ACHN (cell line): ENCODE measurements at regions not wholly inside any gene's neighbourhood (a gene's known extent, or its start where the extent isn't known, plus 50 kb on each side); places are given as distances from the start of the nearest gene placed in this dataset.
"Not testable (repeated sequence)": the region's sequence is repeated elsewhere in the genome, so short reads cannot be mapped to it uniquely, and the experiment has no call there.

Experiments used
- DNase-seq: peaks from one replicate; pipeline ENCODE4 v3.0.0-alpha.2; 2015
- in situ Hi-C: cut with HindIII; loops from 2 replicates; pipeline ENCODE4 v1.10.0; 2017; ENCODE audit warnings: low sequenced_read_pairs, low pct_ligation_motif_present, low pct_unique_long_range_greater_than_20kb

DNA sequence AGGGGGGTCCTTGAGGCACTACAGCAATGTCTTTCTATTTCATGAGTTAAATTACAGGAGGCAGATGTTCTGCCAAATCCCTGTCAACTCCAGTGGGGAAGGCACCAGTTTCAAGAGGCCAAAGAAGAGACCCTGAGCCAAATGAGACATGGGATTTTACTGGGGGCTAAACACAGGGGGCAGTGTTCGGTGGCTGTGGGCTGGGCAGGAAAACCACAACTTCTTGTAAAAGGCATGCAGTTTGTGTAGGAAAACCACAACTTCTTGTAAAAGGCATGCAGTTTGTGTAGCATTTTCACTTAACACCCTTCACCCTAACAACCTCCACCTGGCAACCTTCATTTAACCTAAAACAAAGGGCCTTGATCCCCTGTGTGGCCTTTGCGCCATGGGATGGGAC, 61.0 kb downstream of the POLR2M start:
- in situ Hi-C loops = no loop called here
- no peak for DNase-seq

DNA sequence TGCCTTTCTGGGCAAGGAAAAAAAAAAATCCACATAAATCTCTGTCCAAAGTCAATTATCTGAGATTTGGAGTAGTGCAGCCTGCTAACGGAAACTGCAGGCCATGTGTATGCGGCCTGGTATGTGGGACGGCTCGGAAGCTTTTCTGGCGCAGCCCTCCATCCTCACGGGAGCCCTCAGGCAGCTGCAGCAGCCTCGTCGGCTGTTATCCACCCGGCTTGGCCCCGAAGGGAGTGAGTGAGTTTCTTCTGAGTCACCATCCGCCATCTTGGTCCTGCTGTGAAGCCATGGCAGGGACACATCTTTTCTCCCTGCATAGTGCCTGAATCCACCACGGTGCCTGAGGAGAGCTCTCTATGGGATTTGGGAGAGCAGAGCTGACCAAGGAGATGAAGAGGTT, 62.8 kb downstream of the POLR2M start:
- in situ Hi-C loops = no loop called here

DNA sequence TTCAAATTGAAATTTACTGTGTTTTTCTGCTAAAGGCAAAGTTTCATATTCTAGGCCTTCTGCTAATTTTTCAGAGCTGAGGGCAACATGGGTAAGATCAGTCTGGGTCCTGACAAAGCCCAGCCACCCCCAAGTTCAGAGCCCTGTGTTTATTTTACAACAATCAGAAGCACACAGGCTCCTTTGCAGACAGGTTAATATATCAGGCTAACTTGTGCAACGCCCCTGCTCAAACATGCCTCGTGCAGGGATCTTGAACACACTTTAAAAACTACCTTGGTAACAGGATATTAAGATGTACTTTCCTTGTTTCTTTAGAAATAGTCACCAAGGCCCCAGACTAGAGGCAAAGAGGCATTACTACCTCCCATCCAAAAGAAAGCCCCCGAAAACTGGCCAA, 64.0 kb downstream of the POLR2M start:
- in situ Hi-C loops = no loop called here
- no peak for DNase-seq

More for the DNA sequence above, 62.8 kb downstream of the POLR2M start:
- no peak for DNase-seq

DNA sequence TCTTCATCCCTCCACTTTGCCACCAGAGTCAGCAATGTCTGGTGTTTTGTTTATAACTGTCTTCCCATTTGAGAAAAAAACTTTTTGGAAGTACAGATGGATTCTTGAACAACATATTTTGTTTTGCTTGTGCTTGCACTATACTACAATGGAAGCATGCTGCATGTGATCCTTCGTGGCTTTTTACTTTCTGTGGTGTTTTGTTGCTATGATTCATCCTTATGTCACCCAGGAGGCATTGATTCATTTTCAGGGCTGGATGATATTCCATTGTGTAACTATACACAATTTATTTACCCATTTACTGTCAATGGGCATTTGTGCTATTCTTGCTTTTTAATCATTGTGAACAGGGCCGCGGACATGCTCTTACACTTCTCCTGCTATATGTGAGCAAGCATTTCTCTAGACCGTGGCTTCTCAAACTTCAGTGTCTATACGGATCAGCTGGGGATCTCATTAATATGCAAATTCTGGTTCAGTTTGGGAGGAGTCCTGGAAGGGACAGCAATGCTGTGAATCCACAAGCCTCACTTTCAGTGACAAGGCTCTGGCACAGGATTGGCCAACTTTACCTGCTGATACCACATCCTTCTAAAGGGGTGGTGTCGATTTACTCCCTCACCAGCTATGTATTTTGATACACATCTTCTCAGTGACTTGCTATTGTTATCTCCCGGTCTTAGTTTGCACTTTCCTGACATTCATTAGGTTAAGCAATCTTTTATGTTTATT, 65.9 kb downstream of the POLR2M start:
- in situ Hi-C loops = no loop called here
- no peak for DNase-seq

DNA sequence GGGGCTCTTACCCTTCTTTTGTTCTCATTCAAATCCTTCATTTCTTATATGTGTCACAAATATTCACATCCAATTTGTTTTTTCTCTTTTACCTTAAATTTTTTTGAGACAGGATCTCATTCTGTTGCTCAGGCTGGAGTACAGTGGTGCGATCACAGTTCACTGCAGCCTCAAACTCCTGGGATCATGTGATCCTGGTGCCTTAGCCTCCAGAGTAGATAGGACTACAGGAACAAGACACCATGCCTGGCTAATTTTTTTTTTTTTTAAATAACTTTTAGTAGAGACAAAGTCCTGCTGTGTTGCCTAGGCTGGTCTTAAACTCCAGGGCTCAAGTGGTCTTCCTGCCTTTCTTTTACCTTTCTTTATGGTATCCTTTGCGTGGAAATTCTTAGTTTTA, 66.5 kb downstream of the POLR2M start:
- in situ Hi-C loops = no loop called here
- DNase-seq = no peak

DNA sequence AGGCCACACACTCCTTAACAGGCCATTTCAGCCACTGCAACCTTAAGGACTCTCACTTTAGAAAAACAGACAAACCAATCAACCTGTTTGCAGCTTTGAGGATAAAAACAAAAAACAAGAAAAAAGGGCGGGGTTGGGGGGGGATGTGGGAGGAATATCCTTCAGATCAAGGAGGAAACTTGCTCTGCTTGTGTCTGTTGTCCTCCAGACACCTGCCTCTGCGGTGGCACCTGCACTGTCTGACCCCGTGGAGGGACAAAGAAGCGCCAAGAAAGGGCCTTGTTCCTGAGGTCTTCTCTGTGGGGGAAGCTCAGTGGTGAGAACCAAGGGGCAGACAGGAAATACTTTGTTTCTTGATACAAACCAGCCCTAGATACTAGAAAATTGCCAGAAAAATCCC, 70.5 kb downstream of the POLR2M start:
- DNase-seq = no peak
- in situ Hi-C loops = no loop called here

DNA sequence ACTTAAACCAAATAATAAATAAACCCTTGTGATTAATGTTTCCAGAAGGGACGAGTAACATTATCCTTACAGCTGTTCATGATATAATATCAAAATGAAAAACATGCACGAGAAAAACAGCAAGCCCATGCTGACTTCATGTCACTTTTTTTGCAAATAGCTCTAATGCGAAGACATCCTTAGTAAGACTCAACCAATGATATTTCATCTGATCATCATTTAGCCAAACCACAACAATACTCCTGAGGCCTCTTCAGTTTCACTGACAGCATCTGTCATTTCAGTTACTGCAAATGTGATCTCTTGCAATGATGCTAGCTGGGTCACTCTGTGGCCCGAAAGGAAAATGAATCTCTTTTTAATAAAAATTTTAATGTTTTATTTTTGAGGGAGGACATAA, 74.0 kb downstream of the POLR2M start:
- in situ Hi-C loops = no loop called here
- no peak for DNase-seq

DNA sequence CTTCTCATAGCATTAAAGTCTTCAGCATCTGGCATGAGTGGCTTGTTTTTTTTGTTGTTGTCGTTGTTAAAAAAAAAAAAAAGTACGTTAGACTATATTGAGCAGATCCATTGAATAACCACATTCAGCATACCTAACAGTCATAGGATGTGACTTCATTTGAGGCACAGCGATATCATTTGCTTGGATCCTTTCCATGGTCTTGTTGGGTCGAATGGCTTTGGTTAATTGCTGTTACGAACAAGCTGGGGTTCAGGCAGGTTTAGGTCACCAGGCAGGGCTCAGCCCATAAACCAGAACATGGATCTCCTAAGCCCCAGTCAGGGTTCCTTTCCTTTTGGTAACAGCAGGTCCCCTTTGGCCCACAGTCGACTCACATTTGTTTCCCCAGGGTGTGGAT, 76.2 kb downstream of the POLR2M start:
- no peak for DNase-seq
- in situ Hi-C loops = no loop called here

DNA sequence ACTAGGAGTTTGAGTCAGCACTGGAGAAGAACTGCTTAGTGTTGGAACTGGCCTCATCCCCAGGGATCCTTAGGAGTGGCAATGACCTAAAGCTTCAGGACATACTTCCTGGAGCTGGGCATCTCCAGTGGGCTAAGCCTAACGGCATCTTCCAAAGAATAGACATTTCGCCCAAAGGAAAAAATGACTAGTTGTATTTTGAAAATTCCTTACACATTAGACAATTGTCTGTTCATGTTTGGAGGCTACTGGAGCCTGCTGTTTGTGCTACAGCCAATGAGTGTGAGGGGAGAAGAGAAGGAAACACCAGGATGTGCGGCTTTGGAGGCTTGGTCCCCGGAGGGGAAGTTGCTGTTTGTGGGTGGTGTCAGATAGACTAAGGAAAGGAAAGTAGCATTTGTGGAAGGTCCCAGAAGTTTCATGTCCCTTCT, 77.6 kb downstream of the POLR2M start:
- no peak for DNase-seq
- in situ Hi-C loops = no loop called here

DNA sequence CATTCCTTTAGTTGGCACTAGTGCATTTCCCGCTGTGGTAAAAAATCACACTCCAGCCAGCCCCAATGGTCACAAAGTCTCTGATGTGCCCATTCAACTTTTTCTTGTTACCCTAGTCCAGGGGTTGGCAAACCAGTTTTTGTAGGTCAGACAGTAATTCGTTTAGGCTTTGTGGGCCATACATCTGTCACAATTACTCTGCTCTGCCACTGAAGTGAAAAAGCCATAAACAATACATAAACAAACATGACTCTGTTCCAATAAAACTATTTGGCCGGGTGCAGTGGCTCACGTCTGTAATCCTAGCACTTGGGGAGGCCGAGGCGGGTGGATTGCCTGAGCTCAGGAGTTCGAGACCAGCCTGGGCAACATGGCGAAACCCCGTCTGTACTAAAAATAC, 78.5 kb downstream of the POLR2M start:
- in situ Hi-C loops = no loop called here
- no peak for DNase-seq

DNA sequence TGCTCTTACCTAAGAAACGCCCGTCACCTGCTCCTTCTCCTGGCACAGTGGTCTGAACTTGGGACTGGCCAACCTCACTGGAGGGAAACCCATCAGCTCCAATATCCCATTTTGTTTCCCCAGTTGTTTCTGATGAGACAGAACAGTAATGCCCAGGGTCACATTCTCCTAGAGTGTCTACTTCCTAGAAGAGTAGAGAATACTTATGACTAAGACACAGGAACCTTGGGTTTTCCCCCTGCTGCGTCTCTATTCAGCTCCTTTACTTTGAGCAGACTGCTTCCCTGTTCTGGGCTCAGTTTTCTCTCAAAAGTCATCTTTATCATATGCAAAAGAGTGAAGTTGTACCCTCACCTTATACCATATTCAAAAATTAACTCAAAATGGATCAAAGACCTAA, 79.4 kb downstream of the POLR2M start:
- in situ Hi-C loops = no loop called here
- DNase-seq = no peak

DNA sequence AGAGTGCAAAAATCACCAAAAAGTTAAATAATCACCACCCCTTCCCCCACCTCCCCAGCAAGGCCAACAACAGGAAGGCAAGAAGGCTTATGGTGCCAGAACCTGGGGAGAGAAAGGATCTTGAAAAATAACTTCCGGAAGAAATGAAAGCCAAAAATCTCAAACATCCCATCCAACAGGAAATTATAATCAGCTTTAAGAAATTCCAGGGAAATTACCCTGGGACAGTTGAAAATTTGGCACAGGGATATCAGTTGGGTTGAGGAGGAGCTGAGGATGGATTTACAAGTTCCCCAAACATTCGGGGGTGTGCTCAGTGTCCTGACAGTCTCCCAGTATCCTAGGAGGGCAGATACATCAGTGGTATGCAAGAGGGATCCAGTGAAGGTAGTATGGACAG, 82.7 kb downstream of the POLR2M start:
- DNase-seq = no peak
- in situ Hi-C loops = no loop called here

DNA sequence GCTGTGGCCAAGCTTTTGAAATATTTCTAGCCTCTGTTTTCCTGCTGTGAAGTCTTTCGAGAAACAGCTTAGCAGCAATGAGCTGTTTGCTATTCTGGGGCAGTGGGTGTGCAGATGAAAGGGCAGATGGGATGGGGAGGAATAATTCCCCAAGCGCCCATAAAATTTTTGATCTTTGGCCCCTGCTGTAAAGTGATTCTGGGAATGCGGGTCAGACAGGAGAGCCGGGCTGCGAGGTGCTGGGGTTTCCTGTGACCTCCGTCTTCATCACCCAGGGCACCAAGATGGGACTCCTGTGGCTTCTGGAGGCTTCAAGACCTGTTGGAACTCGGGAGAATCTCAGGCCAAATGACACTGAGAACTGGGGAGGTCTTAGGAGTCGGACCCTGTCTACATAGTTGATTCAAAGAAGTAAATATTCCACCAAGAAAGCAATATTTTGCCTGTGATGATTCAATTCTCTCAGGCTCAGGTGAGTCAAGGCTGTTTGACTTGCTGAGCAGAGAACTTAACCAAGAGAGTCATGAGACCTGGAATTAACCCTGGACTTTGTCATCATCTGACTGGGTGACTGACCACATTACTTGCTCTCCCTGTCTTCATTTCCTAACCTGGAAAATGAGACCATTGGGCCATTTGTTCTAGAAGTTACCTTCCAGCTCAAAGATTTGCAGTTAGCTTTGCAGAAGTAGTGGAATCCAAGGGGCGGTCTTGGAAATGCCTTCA, 86.4 kb downstream of the POLR2M start:
- DNase-seq = no peak
- in situ Hi-C loops = no loop called here

DNA sequence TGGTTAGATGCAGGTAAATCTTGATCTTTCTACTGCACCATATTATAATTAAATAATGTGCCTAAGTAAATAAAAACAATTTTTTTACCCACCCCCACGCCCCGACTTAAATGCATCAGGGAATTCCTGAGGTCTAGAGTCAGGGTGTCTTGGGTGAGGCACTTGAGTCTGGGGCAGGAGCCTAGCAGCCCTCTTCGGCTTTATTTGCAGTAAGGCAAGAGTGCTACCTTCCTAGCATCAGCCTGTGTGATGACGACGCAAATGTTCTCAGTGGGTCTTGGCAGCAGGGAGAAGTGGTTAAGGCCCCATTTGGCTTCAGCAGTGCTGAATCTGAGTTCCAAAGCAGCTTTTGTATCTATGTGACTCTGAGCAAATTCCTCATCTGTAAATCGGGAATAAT, 88.7 kb downstream of the POLR2M start:
- no peak for DNase-seq
- in situ Hi-C loops = no loop called here

DNA sequence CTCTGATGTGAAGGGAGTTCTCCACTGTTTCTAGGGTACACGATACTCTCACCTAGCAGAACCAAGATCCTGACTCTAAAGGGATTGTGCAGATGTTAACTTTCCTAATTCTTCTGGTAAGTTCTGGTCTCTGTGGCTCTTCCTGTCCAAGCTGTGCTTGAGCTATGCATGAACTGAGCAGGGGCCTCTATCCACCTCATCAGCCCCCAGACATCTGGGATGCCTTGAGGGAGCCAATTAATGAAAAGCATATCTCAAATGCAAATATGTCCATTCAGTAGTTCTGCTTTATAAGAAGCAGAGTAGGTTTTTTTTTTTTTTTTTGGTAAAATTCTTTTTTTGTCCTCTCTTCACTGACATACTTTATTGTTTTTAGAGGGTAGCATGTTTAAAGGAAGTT, 89.6 kb downstream of the POLR2M start:
- DNase-seq = no peak
- in situ Hi-C loops = no loop called here

DNA sequence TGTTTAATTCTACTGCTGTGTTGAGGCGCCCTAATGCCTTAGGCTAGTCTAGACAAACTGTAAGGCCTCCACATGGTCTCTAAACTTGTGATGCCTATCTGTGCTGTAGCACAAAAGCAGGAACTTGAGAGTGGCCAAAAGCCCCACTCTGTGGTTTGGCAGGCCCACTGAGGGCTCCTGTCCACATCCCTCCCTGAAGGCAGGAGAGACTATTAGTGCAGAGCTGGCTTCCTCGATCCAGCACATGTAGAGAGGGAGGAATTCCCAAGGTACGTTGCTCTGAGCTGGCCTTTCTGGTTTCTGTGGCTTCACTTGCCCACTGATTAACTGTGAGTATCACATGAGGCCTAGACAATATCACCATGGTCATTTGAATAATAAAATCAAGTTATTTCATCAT, 90.6 kb downstream of the POLR2M start:
- in situ Hi-C loops = no loop called here
- no peak for DNase-seq

DNA sequence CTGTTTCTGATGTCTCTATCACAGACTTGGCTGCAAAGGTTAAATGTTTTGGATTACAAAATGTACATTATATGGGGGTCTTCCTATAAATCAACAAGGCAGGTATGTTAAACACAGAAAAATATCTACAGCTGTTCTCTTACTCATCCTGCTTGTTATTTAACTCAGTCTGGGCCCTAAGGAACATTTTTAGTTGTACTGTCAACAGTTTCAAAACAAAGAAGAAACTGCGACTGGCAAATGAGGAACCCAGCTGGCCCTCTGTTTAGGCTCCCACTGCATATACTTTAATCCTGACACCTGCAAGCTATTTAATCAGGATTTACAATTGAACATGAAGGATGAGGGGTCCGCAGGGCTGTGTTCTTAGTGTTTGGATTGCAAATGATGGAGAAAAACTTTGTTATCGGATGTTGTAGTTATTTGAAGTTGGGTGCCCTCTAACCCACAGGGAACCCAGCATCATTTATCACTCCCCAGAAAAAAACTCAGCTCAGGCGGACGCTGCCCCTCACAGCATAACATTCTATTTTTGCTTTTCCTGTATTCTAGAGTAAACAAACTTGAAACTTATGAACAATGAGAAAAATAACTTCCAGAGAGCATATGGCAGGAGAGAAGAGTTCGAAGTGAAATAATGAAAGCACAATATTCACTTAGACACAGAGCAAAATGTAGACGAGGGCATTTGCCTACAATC, 91.2 kb downstream of the POLR2M start:
- in situ Hi-C loops = no loop called here
- DNase-seq = no peak

DNA sequence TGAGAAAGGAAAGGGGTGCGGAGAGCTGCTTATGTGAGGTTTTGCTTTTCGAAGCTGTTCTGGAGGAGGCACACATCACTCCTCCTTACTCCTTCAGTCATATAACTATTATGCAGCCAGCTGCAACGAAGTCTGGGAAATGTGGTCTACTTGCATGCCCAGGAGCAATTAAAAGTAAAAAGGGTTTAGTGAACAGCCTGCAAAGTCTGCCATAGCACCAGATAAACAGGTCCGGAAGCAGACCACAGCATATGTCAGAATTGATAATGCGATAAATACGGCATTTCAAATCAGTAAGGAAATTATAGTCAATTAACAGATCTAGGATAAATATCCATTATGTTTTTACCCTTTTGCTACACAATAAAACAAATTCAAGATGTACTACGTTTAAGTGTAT, 99.5 kb downstream of the POLR2M start:
- in situ Hi-C loops = no loop called here
- DNase-seq = no peak

DNA sequence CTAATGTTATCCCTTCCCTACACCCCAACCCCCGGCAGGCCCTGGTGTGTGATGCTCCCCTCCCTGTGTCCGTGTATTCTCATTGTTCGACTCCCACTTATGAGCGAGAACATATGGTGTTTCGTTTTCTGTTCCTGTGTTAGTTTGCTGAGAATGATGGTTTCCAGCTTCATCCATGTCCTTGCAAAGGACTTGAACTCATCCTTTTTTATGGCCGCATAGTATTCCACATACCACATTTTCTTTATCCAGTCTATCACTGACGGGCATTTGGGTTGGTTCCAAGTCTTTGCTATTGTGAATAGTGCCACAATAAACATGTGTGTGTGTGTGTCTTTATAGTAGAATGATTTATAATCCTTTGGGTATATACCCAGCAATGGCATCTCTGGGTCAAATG, 102.8 kb downstream of the POLR2M start:
- in situ Hi-C loops, DNase-seq: not testable (repeated sequence)

DNA sequence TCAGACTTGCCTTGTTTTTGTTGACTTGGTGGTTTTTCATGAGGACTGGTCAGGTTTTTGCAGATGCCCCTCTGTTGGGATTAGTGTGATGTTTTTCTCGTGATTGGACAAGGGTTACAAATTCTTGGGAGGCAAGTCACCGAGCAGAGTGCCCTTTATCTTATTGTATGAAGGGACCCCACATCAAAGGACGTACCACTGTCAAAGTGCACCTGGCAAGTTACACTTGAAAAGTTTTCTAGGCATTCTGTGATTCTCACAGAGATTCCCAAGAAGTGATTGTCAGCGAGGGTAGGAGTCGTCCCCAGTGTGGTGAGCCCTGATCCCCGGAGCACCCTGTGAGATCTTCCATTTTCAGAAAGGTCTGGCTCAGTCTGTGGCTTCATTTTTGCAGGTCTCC, 110.1 kb downstream of the POLR2M start:
- no peak for DNase-seq

More for the DNA sequence above, 110.1 kb downstream of the POLR2M start:
- in situ Hi-C loops = no loop called here
